Mucosa of descending colon (tissue), 3 donors: ENCODE measurements at regions not wholly inside any gene's neighbourhood (a gene's known extent, or its start where the extent isn't known, plus 50 kb on each side); places are given as distances from the start of the nearest gene placed in this dataset.

Experiments
- ATAC-seq: fragments of 200-7000 bp; cut with Tn5 transposase; one replicate; pipeline ENCODE4 v1.9.1; 2020; ENCODE audit warnings: mild to moderate bottlenecking, moderate library complexity
- DNase-seq, 3 donors: peaks; one replicate each; pipeline ENCODE4 v3.0.0-alpha.2; 2020
- H3K36me3 ChIP-seq: fragments of 200-600 bp; one replicate; pipeline ENCODE4 v1.8.0; 2021; ENCODE audit warnings: low read depth, mild to moderate bottlenecking
- H3K4me1 ChIP-seq: fragments of 200-600 bp; one replicate; pipeline ENCODE4 v1.8.0; 2021; ENCODE audit warnings: low read depth, mild to moderate bottlenecking
- H3K4me3 ChIP-seq: fragments of 200-600 bp; one replicate; pipeline ENCODE4 v1.8.0; 2021; ENCODE audit warnings: mild to moderate bottlenecking
- H3K9me3 ChIP-seq: fragments of 200-600 bp; one replicate; pipeline ENCODE4 v1.8.0; 2021; ENCODE audit warnings: mild to moderate bottlenecking
- intact Hi-C, 2 donors: fragments of 100-400 bp; cut with DNase I in 1 of 2; cut with micrococcal nuclease in 1 of 2; formaldehyde crosslinking; loops; one replicate each; pipeline versions ENCODE4 v1.11.0 to v1.11.1; 2022; cut with DNase I, micrococcal nuclease
- TF ChIP-seq, protein P1 (sequence below): fragments of 200-600 bp; IDR thresholded peaks from one replicate; pipeline ENCODE4 v1.8.0; 2022; ENCODE audit warnings: antibody characterized with exemption, mild to moderate bottlenecking
- donor health status: DM: no; HTN: no; CAD: no; lungs with moderate emphysema.
- donor health status: DM: no; HTN: no; CAD: no.
- donor health status: DM: no; HTN: yes; CAD: no.

DNA sequence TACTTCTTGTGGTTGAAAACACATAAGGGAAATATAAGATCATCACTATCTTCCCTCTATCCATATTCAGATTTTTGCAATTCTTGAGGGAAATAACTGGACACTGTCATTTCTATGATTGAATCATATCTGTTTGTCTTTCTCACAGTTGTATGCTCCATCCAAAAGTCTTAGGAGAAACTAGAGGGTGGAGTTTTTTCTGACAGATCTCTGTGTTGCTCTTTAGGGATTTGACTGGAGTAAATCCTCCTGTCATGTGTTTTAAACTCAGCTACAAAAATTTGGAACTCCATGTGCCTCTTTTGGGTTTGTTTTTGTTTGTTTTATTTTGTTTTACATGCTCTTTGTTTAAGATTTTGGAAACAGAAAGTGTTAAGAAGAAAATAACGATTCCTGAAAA is 136.5 kb downstream of the SPATA18 start:
- intact Hi-C loops, result no loop called here
- H3K4me3 ChIP-seq, result no peak overlapping the region
- H3K9me3 ChIP-seq, result no peaks in the 10 kb centered on the region
- no peak for ATAC-seq
- H3K36me3 ChIP-seq, result no peaks in the 10 kb centered on the region
- TF ChIP-seq, protein P1, sequence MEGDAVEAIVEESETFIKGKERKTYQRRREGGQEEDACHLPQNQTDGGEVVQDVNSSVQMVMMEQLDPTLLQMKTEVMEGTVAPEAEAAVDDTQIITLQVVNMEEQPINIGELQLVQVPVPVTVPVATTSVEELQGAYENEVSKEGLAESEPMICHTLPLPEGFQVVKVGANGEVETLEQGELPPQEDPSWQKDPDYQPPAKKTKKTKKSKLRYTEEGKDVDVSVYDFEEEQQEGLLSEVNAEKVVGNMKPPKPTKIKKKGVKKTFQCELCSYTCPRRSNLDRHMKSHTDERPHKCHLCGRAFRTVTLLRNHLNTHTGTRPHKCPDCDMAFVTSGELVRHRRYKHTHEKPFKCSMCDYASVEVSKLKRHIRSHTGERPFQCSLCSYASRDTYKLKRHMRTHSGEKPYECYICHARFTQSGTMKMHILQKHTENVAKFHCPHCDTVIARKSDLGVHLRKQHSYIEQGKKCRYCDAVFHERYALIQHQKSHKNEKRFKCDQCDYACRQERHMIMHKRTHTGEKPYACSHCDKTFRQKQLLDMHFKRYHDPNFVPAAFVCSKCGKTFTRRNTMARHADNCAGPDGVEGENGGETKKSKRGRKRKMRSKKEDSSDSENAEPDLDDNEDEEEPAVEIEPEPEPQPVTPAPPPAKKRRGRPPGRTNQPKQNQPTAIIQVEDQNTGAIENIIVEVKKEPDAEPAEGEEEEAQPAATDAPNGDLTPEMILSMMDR, result no peak
- no peak for DNase-seq
- no peaks in the 10 kb centered on the region for H3K4me1 ChIP-seq

GRCh38 chr4:52192001-52192400 is 140.9 kb downstream of the SPATA18 start:
- TF ChIP-seq, protein P1, result no peak
- no peak for DNase-seq
- no peaks in the 10 kb centered on the region for H3K9me3 ChIP-seq
- H3K4me3 ChIP-seq, result no peak overlapping the region
- no peaks in the 10 kb centered on the region for H3K4me1 ChIP-seq
- intact Hi-C loops, result no loop called here
- H3K36me3 ChIP-seq, result no peaks in the 10 kb centered on the region
- no peak for ATAC-seq

- intact Hi-C loops, result no loop called here
- Histone ChIP-seq H3K4me3 (no peak overlapping the region), H3K36me3 (no peaks in the 10 kb centered on the region), H3K9me3 (no peaks in the 10 kb centered on the region), H3K4me1 (no peaks in the 10 kb centered on the region)
- TF ChIP-seq, protein P1, result no peak
- no peak for ATAC-seq
- DNase-seq, result no peak
These were observed 141.6 kb downstream of the SPATA18 start for GRCh38 chr4:52192721-52193135.

DNA sequence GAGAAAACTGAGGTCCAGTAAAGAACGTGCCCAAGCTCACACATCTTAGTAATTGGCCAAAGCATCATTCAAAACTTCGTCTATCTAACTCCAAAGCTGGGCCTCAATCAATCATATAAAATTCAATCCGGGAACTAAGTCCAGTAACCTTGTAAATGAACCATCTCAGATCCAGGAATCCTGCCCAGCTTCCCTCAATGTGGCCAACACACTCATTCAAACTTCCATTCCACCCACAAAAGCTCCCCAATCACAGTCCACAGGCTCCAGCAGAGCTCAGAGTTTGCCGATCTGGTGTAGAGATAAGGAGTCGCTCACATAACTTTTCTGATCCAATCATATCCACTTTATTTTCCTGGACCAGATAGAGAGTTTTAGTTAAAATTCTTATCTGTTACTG is 144.8 kb downstream of the SPATA18 start:
- DNase-seq (no peak), ATAC-seq (no peak)
- TF ChIP-seq, protein P1, result no peak
- Histone ChIP-seq H3K4me3 (no peak overlapping the region), H3K4me1 (no peaks in the 10 kb centered on the region), H3K36me3 (no peaks in the 10 kb centered on the region), H3K9me3 (no peaks in the 10 kb centered on the region)
- intact Hi-C loops, result no loop called here

- ATAC-seq (no peak), DNase-seq (no peak)
- TF ChIP-seq, protein P1, result no peak
- no peak overlapping the region for H3K4me3 ChIP-seq
- no peaks in the 10 kb centered on the region for H3K9me3 ChIP-seq
- no peaks in the 10 kb centered on the region for H3K4me1 ChIP-seq
- no peaks in the 10 kb centered on the region for H3K36me3 ChIP-seq
- intact Hi-C loops, result no loop called here
These were observed 145.6 kb downstream of the SPATA18 start for GRCh38 chr4:52196606-52197130.

DNA sequence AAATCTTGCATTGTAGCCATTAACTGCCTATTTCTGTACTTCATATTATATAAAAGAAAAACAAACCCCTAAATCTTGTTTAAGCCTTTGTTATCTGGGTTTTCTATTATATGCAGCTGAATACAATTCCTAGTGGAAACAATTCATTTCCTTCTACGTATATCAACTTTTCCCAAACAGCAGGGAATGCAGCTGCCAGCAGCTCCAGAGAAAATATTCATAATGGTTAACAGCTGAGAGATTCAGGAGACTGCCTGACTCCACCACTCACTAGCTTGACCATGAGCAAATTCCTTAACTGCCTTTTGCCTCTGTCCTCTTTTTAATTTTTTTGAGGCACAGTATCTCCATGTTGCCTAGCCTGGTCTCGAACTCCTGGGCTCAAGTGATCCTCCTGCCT is 146.2 kb downstream of the SPATA18 start:
- intact Hi-C loops, result no loop called here
- H3K4me3 ChIP-seq, result no peak overlapping the region
- H3K4me1 ChIP-seq, result no peaks in the 10 kb centered on the region
- H3K36me3 ChIP-seq, result no peaks in the 10 kb centered on the region
- DNase-seq (no peak), ATAC-seq (no peak)
- TF ChIP-seq, protein P1, result no peak
- no peaks in the 10 kb centered on the region for H3K9me3 ChIP-seq
